ENCODE measurements at regions not wholly inside any gene's neighbourhood (a gene's known extent, or its start where the extent isn't known, plus 50 kb on each side); places are given as distances from the start of the nearest gene placed in this dataset.
A peak's percentile ranks its signal among the peaks of the same experiment; 100 is the strongest.

DNA sequence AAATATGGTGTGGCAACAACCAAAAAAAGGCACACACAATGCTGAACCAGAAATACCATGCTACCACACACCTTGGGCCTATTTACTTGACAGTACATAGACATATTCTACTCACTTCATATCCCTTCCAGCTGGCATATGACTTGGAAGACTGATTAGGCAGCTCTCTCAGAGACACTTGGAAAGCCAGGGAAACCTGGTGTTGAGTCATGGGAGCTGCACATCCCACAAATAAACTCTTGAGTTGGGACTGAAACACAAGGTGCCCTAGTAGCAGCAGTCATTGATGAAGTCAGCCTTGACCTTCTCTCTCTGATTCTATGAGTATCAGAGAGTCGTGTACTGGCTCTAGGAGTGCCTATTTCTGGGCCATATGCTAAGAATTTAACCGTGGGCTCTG, 776.6 kb upstream of the LCORL start:
- peak; percentile 10 for DNase-seq (ENCODE audit: low read depth)
- no peak overlapping the region for H3K4me3 ChIP-seq (ENCODE audit: low read length)
- TF ChIP-seq, protein P1, sequence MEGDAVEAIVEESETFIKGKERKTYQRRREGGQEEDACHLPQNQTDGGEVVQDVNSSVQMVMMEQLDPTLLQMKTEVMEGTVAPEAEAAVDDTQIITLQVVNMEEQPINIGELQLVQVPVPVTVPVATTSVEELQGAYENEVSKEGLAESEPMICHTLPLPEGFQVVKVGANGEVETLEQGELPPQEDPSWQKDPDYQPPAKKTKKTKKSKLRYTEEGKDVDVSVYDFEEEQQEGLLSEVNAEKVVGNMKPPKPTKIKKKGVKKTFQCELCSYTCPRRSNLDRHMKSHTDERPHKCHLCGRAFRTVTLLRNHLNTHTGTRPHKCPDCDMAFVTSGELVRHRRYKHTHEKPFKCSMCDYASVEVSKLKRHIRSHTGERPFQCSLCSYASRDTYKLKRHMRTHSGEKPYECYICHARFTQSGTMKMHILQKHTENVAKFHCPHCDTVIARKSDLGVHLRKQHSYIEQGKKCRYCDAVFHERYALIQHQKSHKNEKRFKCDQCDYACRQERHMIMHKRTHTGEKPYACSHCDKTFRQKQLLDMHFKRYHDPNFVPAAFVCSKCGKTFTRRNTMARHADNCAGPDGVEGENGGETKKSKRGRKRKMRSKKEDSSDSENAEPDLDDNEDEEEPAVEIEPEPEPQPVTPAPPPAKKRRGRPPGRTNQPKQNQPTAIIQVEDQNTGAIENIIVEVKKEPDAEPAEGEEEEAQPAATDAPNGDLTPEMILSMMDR (IDR thresholded peaks at IDR 0.05; ENCODE audit: insufficient read depth, low read depth, low read length, missing control alignments) = no peak

DNA sequence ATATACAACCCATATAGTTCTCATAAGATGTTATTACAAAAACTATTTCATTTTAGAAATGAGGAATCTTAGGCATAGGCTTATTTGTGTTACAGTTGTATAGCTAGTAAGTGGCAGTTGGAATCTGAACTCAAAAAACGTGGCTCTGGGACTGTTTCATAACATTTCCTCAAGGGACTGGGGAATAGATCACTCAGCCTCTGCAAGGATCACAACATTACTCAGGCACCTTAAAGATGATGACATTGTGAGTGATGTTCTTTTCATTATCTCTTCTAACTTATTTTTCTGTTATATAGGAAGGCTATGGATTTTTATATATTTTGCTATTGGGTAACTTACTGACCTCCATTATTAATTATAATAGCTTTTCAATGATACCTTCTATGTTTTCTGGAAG, 774.2 kb upstream of the LCORL start:
- TF ChIP-seq, protein P1 (IDR thresholded peaks at IDR 0.05; ENCODE audit: insufficient read depth, low read depth, low read length, missing control alignments) = no peak
- DNase-seq (ENCODE audit: low read depth) = no peak
- no peak overlapping the region for H3K4me3 ChIP-seq (ENCODE audit: low read length)

DNA sequence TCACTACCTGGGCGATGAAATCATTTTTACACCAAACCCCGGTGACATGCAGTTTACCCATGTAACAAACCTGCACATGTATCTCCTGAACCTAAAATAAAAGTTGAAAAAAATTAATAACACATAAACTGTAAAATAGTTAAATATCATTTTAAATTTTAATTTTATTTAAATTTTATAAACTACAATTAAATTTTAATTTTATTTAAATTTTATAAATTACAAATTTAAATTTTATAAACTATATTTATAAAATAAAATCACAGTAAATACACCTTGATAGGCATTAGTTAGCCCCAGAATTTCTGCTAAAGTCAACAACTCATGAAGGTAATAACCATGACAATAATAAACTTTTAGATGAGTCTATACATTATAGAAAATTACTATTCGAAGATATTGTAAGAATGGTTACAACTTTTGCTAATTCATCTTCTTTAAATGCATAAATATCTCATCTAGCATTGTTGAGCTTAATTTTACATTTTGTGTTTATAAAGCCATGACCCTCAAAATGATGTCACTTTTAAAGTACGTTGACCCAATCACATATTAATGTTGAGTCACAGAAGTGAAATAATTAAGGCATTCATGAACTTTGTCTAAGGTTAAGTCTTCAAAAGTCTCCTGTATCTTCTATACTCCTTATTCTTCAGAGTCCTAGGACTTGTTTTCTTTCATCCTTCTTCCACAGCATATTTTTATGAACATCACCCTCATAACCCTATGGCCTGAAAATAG, 755.8 kb upstream of the LCORL start:
- TF ChIP-seq, protein P1 (IDR thresholded peaks at IDR 0.05; ENCODE audit: insufficient read depth, low read depth, low read length, missing control alignments) = no peak
- H3K4me3 ChIP-seq (ENCODE audit: low read length) = no peak overlapping the region
- DNase-seq (ENCODE audit: low read depth) = no peak

DNA sequence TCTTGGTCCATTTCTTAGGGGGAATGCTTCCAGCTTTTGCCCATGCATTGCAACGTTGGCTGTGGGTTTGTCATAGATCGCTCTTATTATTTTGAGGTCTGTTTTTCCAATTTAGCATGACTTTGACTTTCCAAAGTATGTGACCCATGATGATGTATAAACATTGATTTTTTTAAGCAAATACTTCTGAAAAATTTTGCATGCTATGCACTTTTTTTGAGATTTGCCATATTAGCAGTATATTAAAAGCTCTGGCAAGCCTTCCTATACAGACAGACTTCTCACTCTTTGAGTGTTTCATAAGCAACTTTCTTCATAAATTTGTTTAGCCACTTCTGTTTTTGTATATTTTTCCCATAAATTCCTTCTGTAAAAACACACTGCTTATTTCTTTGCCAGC, 746.4 kb upstream of the LCORL start:
- no peak overlapping the region for H3K4me3 ChIP-seq (ENCODE audit: low read length)
- TF ChIP-seq, protein P1 (IDR thresholded peaks at IDR 0.05; ENCODE audit: insufficient read depth, low read depth, low read length, missing control alignments) = no peak
- DNase-seq (ENCODE audit: low read depth) = no peak

DNA sequence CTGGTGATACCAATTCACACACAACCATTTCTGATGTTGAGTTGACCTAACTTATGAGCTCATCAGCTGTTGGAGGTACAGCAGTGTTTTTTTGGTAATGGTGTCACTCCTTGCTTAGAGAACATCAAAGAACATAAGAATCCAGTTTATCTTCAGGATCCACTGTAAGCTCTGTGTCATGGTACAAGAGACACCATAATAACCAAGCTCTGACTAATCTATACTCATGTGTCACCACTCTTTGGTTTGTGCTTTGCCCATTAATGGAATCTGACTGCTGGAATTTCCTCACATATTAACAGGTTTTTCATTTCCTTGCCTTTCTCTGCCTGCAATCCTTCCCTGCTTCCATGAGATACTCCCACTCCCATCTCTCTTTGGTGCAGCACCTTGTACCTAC, 735.1 kb upstream of the LCORL start:
- peak; percentile 22 for DNase-seq (ENCODE audit: low read depth)
- TF ChIP-seq, protein P1 (IDR thresholded peaks at IDR 0.05; ENCODE audit: insufficient read depth, low read depth, low read length, missing control alignments) = no peak
- H3K4me3 ChIP-seq (ENCODE audit: low read length) = no peak overlapping the region

DNA sequence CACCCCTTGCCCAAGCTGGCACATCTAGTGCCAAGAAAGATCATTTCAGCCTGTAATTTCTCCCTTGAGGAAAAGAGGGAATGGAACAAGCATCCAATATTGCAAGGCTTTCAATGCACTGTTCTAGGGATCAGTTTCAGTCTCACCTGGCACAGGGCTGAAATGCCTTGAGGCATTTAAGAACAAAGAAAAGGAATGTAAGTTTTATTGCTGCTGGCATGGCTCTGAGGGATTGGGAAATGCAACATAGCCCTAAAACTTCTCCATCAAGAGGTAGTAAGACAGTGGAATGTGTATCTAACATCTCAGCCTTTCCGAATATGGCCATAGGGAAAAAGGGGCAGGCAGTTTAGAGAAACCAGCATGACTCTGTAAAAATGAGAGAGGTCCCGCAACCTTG, 732.6 kb upstream of the LCORL start:
- TF ChIP-seq, protein P1 (IDR thresholded peaks at IDR 0.05; ENCODE audit: insufficient read depth, low read depth, low read length, missing control alignments) = no peak
- H3K4me3 ChIP-seq (ENCODE audit: low read length) = no peak overlapping the region
- DNase-seq (ENCODE audit: low read depth) = no peak

DNA sequence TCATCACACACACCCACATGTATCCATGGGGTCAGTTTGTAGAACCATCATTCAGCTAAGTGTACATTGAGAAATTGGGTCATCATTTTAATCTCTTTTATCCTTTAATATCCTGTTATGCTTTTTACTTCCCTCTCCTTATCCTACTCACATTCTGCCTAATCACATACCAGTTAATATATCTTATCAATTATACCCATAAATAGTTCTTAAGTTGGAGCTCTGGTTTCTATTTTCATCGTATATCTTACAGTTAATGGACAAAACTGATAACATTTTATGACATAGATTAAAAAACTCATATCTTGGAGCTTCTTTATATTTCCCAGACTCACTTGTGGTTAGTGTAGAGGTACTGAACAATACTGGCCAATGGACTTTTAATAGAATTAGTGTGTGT, 729.5 kb upstream of the LCORL start:
- H3K4me3 ChIP-seq (ENCODE audit: low read length) = no peak overlapping the region
- no peak for DNase-seq (ENCODE audit: low read depth)
- TF ChIP-seq, protein P1 (IDR thresholded peaks at IDR 0.05; ENCODE audit: insufficient read depth, low read depth, low read length, missing control alignments) = no peak
